Fibroblast of pulmonary artery (primary cell): ENCODE measurements at regions not wholly inside any gene's neighbourhood (a gene's known extent, or its start where the extent isn't known, plus 50 kb on each side); places are given as distances from the start of the nearest gene placed in this dataset.
A peak's percentile ranks its signal among the peaks of the same experiment; 100 is the strongest.
"Not testable (repeated sequence)": the region's sequence is repeated elsewhere in the genome, so short reads cannot be mapped to it uniquely, and the experiment has no call there.

ENCODE experiments used
- DNase-seq: peaks from one replicate; pipeline ENCODE4 v3.0.0-alpha.2; 2010; ENCODE audit warnings: low read depth
- H3K4me3 ChIP-seq: replicated peaks from 2 replicates; pipeline ENCODE4 v1.5.1; 2011; ENCODE audit warnings: low read depth, mild to moderate bottlenecking, control low read depth, low read length, moderate library complexity
- TF ChIP-seq, protein P1 (sequence below): IDR thresholded peaks from 2 replicates; pipeline ENCODE4 v1.5.1; 2011; ENCODE audit warnings: mild to moderate bottlenecking, control low read depth, low read length, inconsistent platforms; ENCODE audit errors: missing control alignments

DNA sequence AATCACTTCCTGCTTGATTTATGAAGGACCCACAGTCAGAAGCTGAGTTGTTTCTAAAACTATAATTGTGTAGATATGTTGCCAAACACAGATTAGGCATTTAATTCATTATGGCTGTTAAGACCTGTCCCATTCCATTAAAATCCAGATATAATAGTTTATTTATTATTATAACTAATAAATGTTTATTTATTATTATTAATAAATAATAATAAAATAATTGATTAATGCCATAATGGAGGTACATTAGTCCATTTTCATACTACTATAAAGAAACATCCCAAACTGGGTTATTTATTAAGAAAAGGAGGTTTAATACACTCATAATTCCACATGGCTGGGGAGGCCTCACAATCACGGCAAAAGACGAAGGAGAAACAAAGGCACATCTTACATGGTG, 1240.9 kb downstream of the CDH11 start:
- DNase-seq = no peak
- no peak overlapping the region for H3K4me3 ChIP-seq
- TF ChIP-seq, protein P1, sequence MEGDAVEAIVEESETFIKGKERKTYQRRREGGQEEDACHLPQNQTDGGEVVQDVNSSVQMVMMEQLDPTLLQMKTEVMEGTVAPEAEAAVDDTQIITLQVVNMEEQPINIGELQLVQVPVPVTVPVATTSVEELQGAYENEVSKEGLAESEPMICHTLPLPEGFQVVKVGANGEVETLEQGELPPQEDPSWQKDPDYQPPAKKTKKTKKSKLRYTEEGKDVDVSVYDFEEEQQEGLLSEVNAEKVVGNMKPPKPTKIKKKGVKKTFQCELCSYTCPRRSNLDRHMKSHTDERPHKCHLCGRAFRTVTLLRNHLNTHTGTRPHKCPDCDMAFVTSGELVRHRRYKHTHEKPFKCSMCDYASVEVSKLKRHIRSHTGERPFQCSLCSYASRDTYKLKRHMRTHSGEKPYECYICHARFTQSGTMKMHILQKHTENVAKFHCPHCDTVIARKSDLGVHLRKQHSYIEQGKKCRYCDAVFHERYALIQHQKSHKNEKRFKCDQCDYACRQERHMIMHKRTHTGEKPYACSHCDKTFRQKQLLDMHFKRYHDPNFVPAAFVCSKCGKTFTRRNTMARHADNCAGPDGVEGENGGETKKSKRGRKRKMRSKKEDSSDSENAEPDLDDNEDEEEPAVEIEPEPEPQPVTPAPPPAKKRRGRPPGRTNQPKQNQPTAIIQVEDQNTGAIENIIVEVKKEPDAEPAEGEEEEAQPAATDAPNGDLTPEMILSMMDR = no peak

DNA sequence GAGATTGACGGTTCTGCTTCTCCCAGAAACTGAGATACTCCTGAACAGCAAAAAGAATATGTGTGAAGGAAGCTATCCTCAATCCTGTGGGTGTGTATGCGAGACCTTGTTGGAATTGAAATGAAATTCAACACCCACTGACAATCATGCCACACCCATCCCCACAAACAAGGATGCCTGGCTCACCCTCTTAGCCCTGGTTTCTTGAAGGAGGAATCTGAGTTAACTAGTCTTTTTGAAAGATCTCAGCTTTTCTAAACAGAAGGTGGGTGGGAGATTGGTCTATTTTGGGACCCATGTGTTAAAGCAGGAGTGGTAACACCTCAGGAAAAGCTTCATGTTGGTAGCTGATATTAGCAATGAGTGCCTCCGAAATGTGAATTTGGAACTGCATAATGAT, 1244.5 kb downstream of the CDH11 start:
- H3K4me3 ChIP-seq = no peak overlapping the region
- no peak for DNase-seq
- TF ChIP-seq, protein P1 = no peak

DNA sequence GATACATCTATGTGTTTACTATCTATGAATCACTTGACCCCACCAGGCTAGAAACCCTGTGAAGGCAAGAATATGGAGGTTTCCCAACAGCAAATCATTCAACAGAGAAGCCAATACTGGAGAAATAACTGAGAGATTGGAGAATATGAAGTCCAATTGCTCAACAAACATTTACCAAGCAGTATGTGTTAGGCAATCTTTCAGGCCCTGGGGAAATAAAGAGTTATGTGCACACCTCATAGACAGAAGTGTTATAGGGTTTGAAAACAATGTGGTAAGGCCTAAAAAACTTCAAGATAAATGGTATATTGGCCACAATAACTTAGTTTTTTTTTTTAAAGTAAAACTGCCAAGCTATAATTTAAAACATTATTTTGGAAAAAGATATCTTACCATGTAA, 1245.8 kb downstream of the CDH11 start:
- no peak overlapping the region for H3K4me3 ChIP-seq
- TF ChIP-seq, protein P1 = no peak
- peak; percentile 59 for DNase-seq

DNA sequence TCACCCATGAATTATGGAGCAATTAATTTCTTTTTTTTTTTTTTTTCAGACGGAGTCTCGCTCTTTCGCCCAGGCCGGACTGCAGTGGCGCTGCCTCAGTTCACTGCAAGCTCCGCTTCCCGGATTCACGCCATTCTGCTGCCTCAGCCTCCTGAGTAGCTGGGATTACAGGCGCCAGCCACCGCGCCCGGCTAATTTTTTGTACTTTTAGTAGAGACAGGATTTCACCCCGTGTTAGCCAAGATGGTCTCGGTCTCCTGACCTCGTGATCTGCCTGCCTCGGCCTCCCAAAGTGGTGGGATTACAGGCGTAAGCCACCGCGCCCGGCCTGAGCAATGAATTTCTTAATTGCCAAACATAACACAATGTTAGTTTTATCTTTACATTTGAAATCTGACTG, 1261.2 kb downstream of the CDH11 start:
- H3K4me3 ChIP-seq, DNase-seq: not testable (repeated sequence)

DNA sequence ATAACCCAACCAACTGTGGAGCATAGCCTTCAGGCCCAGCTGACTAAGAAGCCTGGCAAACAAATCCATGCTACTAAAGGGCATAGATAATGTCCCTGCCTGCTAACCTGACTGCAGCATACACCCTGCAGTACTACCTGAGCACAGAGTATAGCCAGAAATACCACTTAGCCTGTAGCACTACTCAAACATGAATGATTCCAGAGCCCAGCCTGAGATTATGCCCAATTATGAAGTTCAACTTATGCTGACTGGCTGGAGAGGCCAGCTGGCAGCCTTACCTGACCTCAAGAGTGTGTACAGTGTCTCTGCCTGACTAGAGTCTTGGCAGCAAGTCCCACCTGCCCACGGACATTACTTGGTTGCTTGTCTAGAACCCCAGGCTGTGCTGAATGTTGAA, 1265.3 kb downstream of the CDH11 start:
- DNase-seq = no peak
- H3K4me3 ChIP-seq = no peak overlapping the region
- TF ChIP-seq, protein P1 = no peak

DNA sequence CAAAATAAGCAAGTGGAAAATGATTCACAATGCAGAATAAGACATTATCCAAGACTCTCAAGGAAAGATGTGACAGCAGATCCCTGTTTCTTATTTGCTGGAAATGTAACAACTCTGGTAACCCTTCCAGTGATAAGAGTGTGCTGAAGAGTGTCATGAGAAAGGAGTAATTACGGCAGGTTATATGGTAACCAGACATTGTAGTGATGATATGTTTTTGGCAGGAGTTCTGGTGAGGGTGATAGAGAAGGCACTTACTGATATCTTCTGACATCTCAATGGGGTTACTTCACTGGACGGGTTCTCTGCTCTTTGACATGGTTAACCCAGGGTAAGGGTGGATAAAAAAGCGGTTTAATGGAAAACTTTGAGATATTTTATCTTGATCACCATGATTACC, 1270.9 kb downstream of the CDH11 start:
- H3K4me3 ChIP-seq = no peak overlapping the region
- no peak for DNase-seq
- TF ChIP-seq, protein P1 = no peak

DNA sequence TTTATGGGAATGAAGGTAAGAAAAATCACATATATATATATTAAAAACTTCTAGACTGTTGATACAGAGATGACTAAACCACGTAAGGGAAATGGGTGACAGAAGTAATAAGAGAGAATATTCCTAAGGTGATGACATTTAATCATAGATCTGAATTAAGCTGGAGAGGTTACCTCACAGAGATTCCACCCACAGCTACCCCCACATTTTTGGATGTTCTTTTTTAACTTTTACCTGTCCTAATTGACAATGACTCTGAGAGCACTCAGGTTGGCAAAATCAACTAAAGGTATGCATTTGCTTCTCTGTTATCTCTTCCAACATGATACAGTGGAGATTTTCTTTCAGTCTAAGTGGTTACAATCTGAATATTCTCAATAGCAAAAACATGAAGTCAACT, 1280.6 kb downstream of the CDH11 start:
- no peak for DNase-seq
- TF ChIP-seq, protein P1 = no peak
- no peak overlapping the region for H3K4me3 ChIP-seq

DNA sequence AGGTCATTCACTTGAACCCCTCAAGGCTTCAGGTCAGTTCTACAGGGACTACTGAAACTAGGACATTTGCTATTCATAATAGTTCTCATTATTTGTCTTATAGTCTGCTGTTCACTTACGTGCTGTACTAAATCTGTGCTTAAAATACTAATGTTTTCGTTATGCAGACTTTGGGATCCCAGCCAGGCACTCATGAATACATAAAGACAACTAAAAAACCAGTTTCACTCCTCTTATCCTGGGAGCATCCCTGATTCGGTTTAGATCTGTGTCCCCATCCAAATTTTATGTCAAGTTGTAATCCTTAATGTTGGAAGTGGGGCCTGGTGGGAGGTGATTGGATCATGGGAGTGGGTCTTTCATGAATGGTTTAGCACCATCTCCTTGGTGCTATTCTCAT, 1291.8 kb downstream of the CDH11 start:
- DNase-seq = no peak
- TF ChIP-seq, protein P1 = no peak

More for the DNA sequence above, 1291.8 kb downstream of the CDH11 start:
- H3K4me3 ChIP-seq = no peak overlapping the region
